Omental fat pad (tissue), 3 donors: ENCODE measurements at regions not wholly inside any gene's neighbourhood (a gene's known extent, or its start where the extent isn't known, plus 50 kb on each side); places are given as distances from the start of the nearest gene placed in this dataset.

ENCODE experiments used
- ATAC-seq: fragments of 150-250 bp; one replicate; pipeline ENCODE4 v1.9.1; 2016; ENCODE audit warnings: mild to moderate bottlenecking, moderate library complexity; ENCODE audit not compliant: low FRiP score
- DNase-seq: peaks from one replicate; pipeline ENCODE4 v3.0.0-alpha.2; 2019; ENCODE audit warnings: low spot score
- TF ChIP-seq, protein P1 (sequence below), 3 donors: fragments of 450-650 bp; IDR thresholded peaks; one replicate each; pipeline ENCODE4 v1.5.1; 2016 to 2017; ENCODE audit warnings: antibody characterized with exemption in 3 of 3, mild to moderate bottlenecking in 3 of 3, moderate library complexity in 2 of 3

DNA sequence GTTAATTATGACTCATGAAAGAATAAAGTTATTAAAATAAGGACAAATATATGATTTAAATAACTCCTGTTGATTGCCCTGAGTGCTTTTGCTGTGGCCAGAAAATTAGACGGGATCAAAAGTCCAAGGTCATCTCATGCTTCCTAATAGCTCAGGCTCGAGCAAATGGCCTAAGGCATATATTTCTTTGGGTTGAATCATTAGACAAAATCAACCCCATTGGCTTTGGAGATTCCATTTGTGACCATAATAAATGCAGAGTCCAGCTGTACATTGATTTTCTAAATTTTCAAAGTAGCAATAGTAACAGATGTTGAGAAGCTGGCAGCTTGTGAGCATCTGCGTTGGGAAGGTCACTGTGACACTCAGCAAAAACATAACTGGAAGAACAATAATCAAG lies 464.5 kb upstream of the TGFBR2 start:
- no peak for DNase-seq
- no peak for ATAC-seq
- TF ChIP-seq, protein P1, sequence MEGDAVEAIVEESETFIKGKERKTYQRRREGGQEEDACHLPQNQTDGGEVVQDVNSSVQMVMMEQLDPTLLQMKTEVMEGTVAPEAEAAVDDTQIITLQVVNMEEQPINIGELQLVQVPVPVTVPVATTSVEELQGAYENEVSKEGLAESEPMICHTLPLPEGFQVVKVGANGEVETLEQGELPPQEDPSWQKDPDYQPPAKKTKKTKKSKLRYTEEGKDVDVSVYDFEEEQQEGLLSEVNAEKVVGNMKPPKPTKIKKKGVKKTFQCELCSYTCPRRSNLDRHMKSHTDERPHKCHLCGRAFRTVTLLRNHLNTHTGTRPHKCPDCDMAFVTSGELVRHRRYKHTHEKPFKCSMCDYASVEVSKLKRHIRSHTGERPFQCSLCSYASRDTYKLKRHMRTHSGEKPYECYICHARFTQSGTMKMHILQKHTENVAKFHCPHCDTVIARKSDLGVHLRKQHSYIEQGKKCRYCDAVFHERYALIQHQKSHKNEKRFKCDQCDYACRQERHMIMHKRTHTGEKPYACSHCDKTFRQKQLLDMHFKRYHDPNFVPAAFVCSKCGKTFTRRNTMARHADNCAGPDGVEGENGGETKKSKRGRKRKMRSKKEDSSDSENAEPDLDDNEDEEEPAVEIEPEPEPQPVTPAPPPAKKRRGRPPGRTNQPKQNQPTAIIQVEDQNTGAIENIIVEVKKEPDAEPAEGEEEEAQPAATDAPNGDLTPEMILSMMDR (IDR thresholded peaks at IDR 0.05) = no peak

DNA sequence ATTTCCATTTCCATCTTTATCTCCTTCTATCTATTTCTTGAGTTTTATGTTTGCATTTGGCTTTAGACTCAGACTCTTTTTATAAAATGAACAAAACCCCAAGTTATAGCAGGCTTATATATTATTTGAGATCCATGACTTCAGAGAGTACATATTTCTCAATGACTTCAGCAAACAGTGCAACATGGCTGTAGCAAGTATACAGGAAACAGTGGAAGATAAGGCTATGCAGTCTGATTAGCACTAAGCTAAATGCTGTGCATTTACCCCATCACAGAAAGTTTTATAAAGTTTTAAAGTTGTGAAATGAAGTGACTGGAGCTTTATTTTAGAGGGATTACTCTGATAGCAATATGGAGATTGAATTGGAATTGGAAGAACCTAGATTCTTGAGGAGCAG lies 463.5 kb upstream of the TGFBR2 start:
- TF ChIP-seq, protein P1 (IDR thresholded peaks at IDR 0.05) = no peak
- DNase-seq (no peak), ATAC-seq (no peak)

DNA sequence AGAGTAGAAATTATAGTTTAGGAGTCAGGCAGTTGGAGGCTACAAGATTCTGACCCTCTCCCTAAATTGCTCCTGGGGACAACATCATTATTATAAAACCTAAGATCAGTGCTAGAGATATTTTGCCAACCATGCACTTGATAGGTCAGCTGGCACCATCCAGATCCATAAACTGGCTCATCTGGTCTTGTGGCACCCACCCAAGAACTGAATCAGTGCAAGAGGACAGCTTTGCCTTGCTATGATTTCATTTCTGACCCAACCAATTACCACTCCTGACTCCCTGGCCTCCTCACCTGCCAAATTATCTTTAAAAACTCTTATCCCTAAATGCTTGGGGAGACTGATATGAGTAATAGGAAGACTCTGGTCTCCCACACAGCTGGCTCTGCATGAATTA lies 461.1 kb upstream of the TGFBR2 start:
- DNase-seq (no peak), ATAC-seq (no peak)
- TF ChIP-seq, protein P1 (IDR thresholded peaks at IDR 0.05) = no peak

DNA sequence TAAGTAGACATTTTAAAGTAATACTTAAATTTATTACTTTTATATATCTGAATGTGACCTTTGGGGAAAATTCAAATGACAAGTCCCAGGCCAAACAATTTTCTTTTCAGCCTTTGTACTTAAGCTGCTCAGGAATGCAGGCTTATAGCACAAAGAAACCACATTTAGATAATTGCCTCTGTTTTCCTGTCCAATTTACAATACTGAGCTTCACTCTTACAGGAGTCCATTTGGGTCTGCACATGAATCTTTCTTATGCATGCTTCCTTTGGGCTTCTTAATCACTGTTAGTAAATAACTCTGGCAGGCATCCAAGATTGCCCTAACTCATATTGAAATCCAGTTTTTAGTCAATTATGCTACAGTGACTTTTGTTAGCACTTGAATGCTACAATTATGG lies 459.4 kb upstream of the TGFBR2 start:
- TF ChIP-seq, protein P1 (IDR thresholded peaks at IDR 0.05) = no peak
- no peak for DNase-seq
- ATAC-seq = no peak

DNA sequence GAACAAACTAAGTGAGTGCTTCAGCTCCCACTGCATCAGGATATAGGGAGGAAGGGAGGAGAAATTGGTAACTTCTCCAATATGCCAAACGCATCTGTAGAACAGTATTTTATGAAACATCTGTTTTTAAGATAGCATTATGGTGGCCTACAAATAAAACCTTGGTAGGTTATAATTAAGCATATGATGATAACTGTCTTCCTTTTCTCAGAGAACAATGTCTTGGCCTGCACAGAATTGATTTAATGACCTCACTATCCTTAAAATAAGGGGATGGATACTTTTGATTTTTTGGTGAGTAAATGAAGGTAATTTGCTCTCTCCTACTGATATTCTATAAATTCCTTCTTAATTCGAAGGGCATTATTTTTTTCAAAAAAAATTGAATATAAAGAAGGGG lies 451.5 kb upstream of the TGFBR2 start:
- DNase-seq (no peak), ATAC-seq (no peak)
- TF ChIP-seq, protein P1 (IDR thresholded peaks at IDR 0.05) = no peak

DNA sequence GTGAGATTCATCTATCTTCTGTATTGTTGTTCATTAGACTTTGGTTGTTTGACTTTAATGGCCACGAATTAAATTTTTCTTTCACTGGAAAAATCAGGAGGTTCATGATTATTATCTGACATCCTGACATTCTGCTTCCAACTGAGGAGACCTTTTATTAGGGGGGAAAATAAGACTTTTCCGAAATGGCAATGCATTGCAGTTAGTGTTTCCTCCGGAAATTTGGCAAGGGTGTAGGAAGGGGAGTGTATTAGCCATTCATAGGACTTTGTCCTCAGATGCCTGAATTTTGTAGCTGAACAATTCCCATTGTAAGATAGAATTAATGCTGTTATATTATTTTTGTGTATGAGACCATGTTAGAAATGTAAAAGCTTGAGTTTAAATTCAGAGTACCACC lies 450.6 kb upstream of the TGFBR2 start:
- ATAC-seq (no peak), DNase-seq (no peak)
- TF ChIP-seq, protein P1 (IDR thresholded peaks at IDR 0.05) = no peak

DNA sequence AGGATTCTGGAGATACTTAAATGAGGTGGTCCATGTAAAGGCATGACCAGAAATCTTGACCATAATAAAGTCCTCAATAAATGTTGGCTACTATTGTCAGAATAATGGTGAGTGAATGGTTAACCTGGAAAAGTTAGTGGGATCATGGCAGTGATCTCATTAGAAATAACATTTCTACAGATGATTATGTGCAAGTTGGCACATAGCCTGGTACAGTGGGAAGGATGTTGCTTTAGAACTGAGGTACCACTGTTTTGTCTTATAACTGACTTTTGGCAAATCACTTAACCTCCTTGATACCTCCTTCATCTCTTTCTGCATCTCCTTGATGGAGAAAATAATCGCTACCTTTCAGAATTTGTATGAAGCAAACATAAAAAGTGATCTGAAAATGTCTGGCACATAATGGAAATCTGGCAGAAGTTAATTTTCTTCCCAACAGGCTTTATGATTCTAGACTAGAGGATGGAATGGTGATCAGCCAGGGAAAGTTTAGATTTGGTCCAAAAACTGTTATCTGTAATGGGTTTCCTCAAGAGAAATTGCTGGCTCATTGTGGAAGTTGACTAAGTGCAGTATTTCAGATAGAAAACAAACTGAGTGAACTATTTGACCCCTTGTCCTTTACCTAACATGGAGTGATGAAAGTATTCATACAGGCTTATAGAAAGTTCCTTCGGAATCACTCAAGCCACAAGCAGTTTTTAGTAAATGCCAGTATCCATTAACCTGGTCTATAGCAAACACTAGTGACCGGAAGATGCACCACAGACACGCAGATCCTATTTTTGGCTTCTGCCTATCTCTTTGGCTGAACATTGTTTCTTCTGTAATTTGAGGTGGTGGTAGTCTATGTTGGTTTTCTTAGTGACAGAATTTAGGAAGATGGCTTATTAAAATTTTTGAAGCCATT lies 449.6 kb upstream of the TGFBR2 start:
- TF ChIP-seq, protein P1 (IDR thresholded peaks at IDR 0.05) = no peak
- ATAC-seq (peak; percentile 70), DNase-seq (no peak)
